Neural cell (in vitro differentiated cells): ENCODE measurements at regions not wholly inside any gene's neighbourhood (a gene's known extent, or its start where the extent isn't known, plus 50 kb on each side); places are given as distances from the start of the nearest gene placed in this dataset.

Experiments
- H2AFZ ChIP-seq: fragments of 200-600, 300-800 bp; sonication (generic), shearing (Covaris generic); 2 replicates; pipeline ENCODE4 v1.6.0; 2014; ENCODE audit warnings: low read depth, mild to moderate bottlenecking, antibody characterized with exemption, low read length, moderate library complexity
- H3F3A ChIP-seq: fragments of 200-600 bp; shearing (Covaris generic); 2 replicates; pipeline ENCODE4 v1.6.1; 2016; ENCODE audit warnings: mild to moderate bottlenecking, moderate library complexity, mixed read lengths, antibody characterized with exemption, low read length; ENCODE audit not compliant: insufficient read depth, poor library complexity, severe bottlenecking
- H3K27ac ChIP-seq: fragments of 200-600, 300-800 bp; sonication (generic), shearing (Covaris generic); 2 replicates; pipeline ENCODE4 v1.5.1; 2014; ENCODE audit warnings: mild to moderate bottlenecking, low read length, moderate library complexity
- H3K27me3 ChIP-seq: fragments of 300-800, 200-600 bp; sonication (generic), shearing (Covaris generic); 2 replicates; pipeline ENCODE4 v1.6.0; 2014; ENCODE audit warnings: mild to moderate bottlenecking, low read depth, low read length, moderate library complexity; ENCODE audit not compliant: insufficient read depth
- H3K36me3 ChIP-seq: fragments of 300-800, 200-600 bp; sonication (generic), shearing (Covaris generic); 2 replicates; pipeline ENCODE4 v1.5.1; 2014; ENCODE audit warnings: mild to moderate bottlenecking, antibody characterized with exemption, low read length, moderate library complexity; ENCODE audit not compliant: insufficient read depth
- H3K4me2 ChIP-seq: fragments of 300-800, 200-600 bp; sonication (generic), shearing (Covaris generic); 2 replicates; pipeline ENCODE4 v1.6.0; 2014; ENCODE audit warnings: mild to moderate bottlenecking, low read length
- H3K4me3 ChIP-seq: fragments of 300-800, 200-600 bp; sonication (generic), shearing (Covaris generic); 2 replicates; pipeline ENCODE4 v1.5.1; 2014; ENCODE audit warnings: mild to moderate bottlenecking, low read length, moderate library complexity
- H3K79me2 ChIP-seq: fragments of 200-600 bp; shearing (Covaris generic); replicated peaks from 2 replicates; pipeline ENCODE4 v1.6.0; 2014; ENCODE audit warnings: mild to moderate bottlenecking, low read length, moderate library complexity; ENCODE audit not compliant: insufficient read depth
- H3K9ac ChIP-seq: fragments of 300-800, 200-600 bp; sonication (generic), shearing (Covaris generic); 2 replicates; pipeline ENCODE4 v1.6.1; 2016; ENCODE audit warnings: mild to moderate bottlenecking, low read length, mixed read lengths
- H3K9me2 ChIP-seq: fragments of 200-600 bp; shearing (Covaris generic); 2 replicates; pipeline ENCODE4 v1.6.1; 2016; ENCODE audit warnings: mild to moderate bottlenecking, low read length, mixed read lengths; ENCODE audit not compliant: insufficient read depth
- H3K9me3 ChIP-seq: fragments of 200-600, 300-800 bp; sonication (generic), shearing (Covaris generic); 2 replicates; pipeline ENCODE4 v1.6.1; 2016; ENCODE audit warnings: mild to moderate bottlenecking, mixed run types, low read length, moderate library complexity, mixed read lengths
- H4K20me1 ChIP-seq: fragments of 200-600 bp; shearing (Covaris generic); 2 replicates; pipeline ENCODE4 v1.6.1; 2016; ENCODE audit warnings: mild to moderate bottlenecking, mixed run types; ENCODE audit not compliant: insufficient read depth
- EP300 ChIP-seq: fragments of 450-650 bp; conservative IDR thresholded peaks from 2 replicates; pipeline ENCODE4 v1.6.1; 2014; ENCODE audit warnings: antibody characterized with exemption, mild to moderate bottlenecking, moderate library complexity; ENCODE audit not compliant: poor library complexity, severe bottlenecking
- EZH2 ChIP-seq: fragments of 200-600, 300-800 bp; shearing (Covaris generic), sonication (generic); IDR thresholded peaks from 2 replicates; pipeline ENCODE4 v1.6.1; 2014; ENCODE audit warnings: antibody characterized with exemption, low read length, borderline replicate concordance, mild to moderate bottlenecking; ENCODE audit not compliant: insufficient read depth, poor library complexity, severe bottlenecking
- MXI1 ChIP-seq: fragments of 450-650 bp; conservative IDR thresholded peaks from 2 replicates; pipeline ENCODE4 v1.6.1; 2014; ENCODE audit warnings: antibody characterized with exemption, mild to moderate bottlenecking; ENCODE audit not compliant: poor library complexity, severe bottlenecking
- POLR2AphosphoS5 ChIP-seq: IDR thresholded peaks from 2 replicates; pipeline ENCODE4 v1.6.1; 2012
- RAD21 ChIP-seq: fragments of 450-650 bp; conservative IDR thresholded peaks from 2 replicates; pipeline ENCODE4 v1.6.1; 2014; ENCODE audit warnings: antibody characterized with exemption, mild to moderate bottlenecking, moderate library complexity
- SMC3 ChIP-seq: fragments of 450-650 bp; conservative IDR thresholded peaks from 2 replicates; pipeline ENCODE4 v1.6.1; 2014; ENCODE audit warnings: antibody characterized with exemption, mild to moderate bottlenecking, moderate library complexity; ENCODE audit not compliant: poor library complexity
- TAF1 ChIP-seq: IDR thresholded peaks from 2 replicates; pipeline ENCODE4 v1.6.1; 2012; ENCODE audit warnings: low read depth
- TF ChIP-seq, protein P1 (sequence below): fragments of 450-650 bp; IDR thresholded peaks from 2 replicates; pipeline ENCODE4 v1.5.1; 2014; ENCODE audit warnings: antibody characterized with exemption, mild to moderate bottlenecking, moderate library complexity; ENCODE audit not compliant: poor library complexity, severe bottlenecking
- TF ChIP-seq, protein P2 (sequence below): IDR thresholded peaks from 2 replicates; pipeline ENCODE4 v1.6.1; 2012; ENCODE audit warnings: borderline replicate concordance

DNA sequence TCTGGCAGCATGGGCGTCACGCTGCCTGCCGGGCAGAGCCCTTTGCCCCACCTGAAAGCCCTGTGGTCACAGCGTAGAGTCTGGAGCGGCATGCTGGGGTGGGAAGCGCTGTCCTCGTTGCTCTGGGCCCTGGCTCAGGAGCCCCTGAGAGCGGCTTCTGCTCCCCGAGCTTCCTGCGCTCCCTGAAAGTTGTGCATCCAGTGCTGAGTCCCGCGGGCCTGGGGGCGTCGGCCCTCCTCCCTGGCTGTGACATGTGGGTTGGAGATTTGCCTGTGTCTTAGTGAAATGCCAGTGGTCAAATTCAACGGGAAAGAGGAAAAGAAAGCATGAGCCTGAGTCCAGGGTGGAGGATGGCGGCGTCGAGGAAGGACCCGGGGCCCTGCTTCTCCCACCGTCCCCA is 1208.0 kb downstream of the BRD1 start:
- no peaks in the 10 kb centered on the region for H3K36me3 ChIP-seq
- H3K27ac ChIP-seq = no peak overlapping the region

DNA sequence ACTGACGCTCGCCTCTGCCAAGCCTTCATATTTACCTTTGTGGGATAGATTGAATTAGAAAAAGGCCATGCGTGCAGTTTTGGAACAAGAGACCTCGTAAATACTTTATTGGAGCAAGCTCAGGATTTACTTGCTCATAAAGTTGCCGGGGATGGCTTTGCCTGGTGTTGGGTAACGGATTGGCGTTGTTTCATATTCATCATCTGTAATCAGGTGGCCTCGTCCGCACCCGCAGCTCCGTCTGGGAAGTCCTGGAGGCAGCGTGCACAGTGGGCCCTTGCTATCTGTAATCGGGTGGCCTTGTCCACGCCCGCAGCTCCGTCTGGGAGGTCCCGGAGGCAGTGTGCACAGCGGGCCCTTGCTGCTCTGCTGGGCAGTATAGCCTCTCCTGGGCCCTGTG is 1209.3 kb downstream of the BRD1 start:
- no peak overlapping the region for H2AFZ ChIP-seq
- H3K27me3 ChIP-seq = no peaks in the 10 kb centered on the region
- H3K9me2 ChIP-seq = no peaks in the 10 kb centered on the region
- no peaks in the 10 kb centered on the region for H3K9me3 ChIP-seq
- H3F3A ChIP-seq = no peaks in the 10 kb centered on the region
- no peak overlapping the region for H3K4me3 ChIP-seq
- no peaks in the 10 kb centered on the region for H3K36me3 ChIP-seq
- no peak overlapping the region for H3K27ac ChIP-seq
- no peaks in the 10 kb centered on the region for H3K79me2 ChIP-seq
- H4K20me1 ChIP-seq = no peaks in the 10 kb centered on the region
- no peak for TF ChIP-seq EZH2
- no peak for TF ChIP-seq TAF1
- TF ChIP-seq, protein P1, sequence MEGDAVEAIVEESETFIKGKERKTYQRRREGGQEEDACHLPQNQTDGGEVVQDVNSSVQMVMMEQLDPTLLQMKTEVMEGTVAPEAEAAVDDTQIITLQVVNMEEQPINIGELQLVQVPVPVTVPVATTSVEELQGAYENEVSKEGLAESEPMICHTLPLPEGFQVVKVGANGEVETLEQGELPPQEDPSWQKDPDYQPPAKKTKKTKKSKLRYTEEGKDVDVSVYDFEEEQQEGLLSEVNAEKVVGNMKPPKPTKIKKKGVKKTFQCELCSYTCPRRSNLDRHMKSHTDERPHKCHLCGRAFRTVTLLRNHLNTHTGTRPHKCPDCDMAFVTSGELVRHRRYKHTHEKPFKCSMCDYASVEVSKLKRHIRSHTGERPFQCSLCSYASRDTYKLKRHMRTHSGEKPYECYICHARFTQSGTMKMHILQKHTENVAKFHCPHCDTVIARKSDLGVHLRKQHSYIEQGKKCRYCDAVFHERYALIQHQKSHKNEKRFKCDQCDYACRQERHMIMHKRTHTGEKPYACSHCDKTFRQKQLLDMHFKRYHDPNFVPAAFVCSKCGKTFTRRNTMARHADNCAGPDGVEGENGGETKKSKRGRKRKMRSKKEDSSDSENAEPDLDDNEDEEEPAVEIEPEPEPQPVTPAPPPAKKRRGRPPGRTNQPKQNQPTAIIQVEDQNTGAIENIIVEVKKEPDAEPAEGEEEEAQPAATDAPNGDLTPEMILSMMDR = no peak
- no peak for TF ChIP-seq POLR2AphosphoS5
- TF ChIP-seq, protein P2, sequence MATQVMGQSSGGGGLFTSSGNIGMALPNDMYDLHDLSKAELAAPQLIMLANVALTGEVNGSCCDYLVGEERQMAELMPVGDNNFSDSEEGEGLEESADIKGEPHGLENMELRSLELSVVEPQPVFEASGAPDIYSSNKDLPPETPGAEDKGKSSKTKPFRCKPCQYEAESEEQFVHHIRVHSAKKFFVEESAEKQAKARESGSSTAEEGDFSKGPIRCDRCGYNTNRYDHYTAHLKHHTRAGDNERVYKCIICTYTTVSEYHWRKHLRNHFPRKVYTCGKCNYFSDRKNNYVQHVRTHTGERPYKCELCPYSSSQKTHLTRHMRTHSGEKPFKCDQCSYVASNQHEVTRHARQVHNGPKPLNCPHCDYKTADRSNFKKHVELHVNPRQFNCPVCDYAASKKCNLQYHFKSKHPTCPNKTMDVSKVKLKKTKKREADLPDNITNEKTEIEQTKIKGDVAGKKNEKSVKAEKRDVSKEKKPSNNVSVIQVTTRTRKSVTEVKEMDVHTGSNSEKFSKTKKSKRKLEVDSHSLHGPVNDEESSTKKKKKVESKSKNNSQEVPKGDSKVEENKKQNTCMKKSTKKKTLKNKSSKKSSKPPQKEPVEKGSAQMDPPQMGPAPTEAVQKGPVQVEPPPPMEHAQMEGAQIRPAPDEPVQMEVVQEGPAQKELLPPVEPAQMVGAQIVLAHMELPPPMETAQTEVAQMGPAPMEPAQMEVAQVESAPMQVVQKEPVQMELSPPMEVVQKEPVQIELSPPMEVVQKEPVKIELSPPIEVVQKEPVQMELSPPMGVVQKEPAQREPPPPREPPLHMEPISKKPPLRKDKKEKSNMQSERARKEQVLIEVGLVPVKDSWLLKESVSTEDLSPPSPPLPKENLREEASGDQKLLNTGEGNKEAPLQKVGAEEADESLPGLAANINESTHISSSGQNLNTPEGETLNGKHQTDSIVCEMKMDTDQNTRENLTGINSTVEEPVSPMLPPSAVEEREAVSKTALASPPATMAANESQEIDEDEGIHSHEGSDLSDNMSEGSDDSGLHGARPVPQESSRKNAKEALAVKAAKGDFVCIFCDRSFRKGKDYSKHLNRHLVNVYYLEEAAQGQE = no peak
- TF ChIP-seq EP300 = no peak
- TF ChIP-seq RAD21 = no peak
- TF ChIP-seq MXI1 = no peak
- no peak for TF ChIP-seq SMC3
- no peak overlapping the region for H3K4me2 ChIP-seq
- H3K9ac ChIP-seq = no peak overlapping the region

More for the DNA sequence above, 1208.0 kb downstream of the BRD1 start:
- Histone ChIP-seq H3K4me3 (no peak overlapping the region), H4K20me1 (no peaks in the 10 kb centered on the region), H3K9me3 (no peaks in the 10 kb centered on the region), H3K4me2 (no peak overlapping the region), H2AFZ (no peak overlapping the region), H3K27me3 (no peaks in the 10 kb centered on the region), H3F3A (no peaks in the 10 kb centered on the region), H3K9me2 (no peaks in the 10 kb centered on the region), H3K79me2 (no peaks in the 10 kb centered on the region), H3K9ac (no peak overlapping the region)
- TF ChIP-seq, protein P2 = no peak
